Ascending aorta (tissue), 2 donors: ENCODE measurements at regions not wholly inside any gene's neighbourhood (a gene's known extent, or its start where the extent isn't known, plus 50 kb on each side); places are given as distances from the start of the nearest gene placed in this dataset.

Experiments used
- DNase-seq, 2 donors: peaks; one replicate each; pipeline ENCODE4 v3.0.0-alpha.2; 2019; ENCODE audit warnings: low spot score in 2 of 2
- H3K27ac ChIP-seq, 2 donors: fragments of 200-600 bp; sonication (generic); one replicate each; pipeline ENCODE4 v1.5.1; 2016 to 2017; ENCODE audit warnings: mild to moderate bottlenecking in 1 of 2
- H3K27me3 ChIP-seq: fragments of 200-600 bp; sonication (generic); one replicate; pipeline ENCODE4 v1.5.1; 2017
- H3K36me3 ChIP-seq, 2 donors: fragments of 200-600 bp; sonication (generic); one replicate each; pipeline ENCODE4 v1.5.1; 2016
- H3K4me1 ChIP-seq, 2 donors: fragments of 200-600 bp; sonication (generic); one replicate each; pipeline ENCODE4 v1.5.1; 2016 to 2017; ENCODE audit warnings: mild to moderate bottlenecking in 1 of 2
- H3K4me3 ChIP-seq, 2 donors: fragments of 200-600 bp; sonication (generic); one replicate each; pipeline ENCODE4 v1.5.1; 2016 to 2017; ENCODE audit warnings: mild to moderate bottlenecking in 1 of 2
- H3K9me3 ChIP-seq, 2 donors: fragments of 200-600 bp; sonication (generic); one replicate each; pipeline ENCODE4 v1.5.1; 2016
- intact Hi-C: fragments of 100-400 bp; cut with DNase I; formaldehyde crosslinking; loops from one replicate; pipeline ENCODE4 v1.15.1; 2023
- TF ChIP-seq, protein P1 (sequence below), 3 experiments: fragments of 200-600 bp in 2 of 3; fragments of 450-650 bp in 1 of 3; sonication (generic) in 2 of 3; IDR thresholded peaks; one replicate each; pipeline ENCODE4 v1.5.1; 2016 to 2019; ENCODE audit warnings: antibody characterized with exemption in 3 of 3, mild to moderate bottlenecking in 1 of 3, moderate library complexity in 1 of 3

DNA sequence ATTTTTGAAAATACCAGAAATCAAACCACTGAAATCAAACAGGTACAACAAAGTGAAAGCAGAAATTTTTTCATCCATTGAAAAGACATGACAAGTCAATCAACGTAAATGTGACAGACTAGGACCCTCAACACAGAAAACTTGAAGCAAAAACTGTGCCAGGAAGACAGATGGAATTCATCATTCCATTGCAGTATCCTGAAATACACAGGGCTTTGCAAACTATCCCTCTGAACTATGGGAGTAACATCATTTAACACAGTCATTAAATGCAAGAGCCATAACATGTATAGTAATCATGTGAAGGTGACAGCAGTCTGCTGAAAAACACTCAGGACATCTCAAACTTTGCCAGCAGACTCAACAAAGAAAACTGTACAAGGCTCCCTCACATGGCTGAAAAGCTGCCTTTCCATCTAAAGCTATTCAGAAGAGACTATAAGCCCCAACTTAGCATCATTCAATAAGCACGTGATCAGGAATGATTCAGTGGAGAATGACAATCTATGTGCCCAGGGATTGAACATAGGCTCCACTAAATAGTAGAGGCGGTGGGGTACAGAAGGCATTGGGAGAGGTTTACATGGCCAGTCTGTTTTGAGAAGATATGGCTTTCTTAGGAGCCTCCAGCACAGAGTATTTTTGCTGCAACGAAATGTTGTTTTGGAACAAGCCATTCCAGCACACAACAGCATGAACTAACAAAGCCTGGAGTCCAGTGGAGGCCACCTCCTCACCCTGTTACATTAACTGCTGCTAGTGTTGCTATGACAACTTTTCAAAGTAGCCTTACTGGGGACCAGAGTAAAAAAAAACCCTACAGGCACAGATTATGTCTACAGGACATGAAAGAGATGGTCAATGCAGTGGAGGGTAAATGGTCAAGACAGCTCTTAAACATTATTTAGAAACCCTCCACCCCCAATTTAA lies 274.5 kb upstream of the NOCT start:
- no peaks in the 10 kb centered on the region for H3K27me3 ChIP-seq
- no peak overlapping the region for H3K27ac ChIP-seq
- peaks cover 0 to 2% of the 10 kb centered on the region in 2 donors for H3K4me1 ChIP-seq
- no peaks in the 10 kb centered on the region for H3K36me3 ChIP-seq
- DNase-seq = no peak
- intact Hi-C loops = no loop called here
- H3K4me3 ChIP-seq = no peak overlapping the region
- TF ChIP-seq, protein P1, sequence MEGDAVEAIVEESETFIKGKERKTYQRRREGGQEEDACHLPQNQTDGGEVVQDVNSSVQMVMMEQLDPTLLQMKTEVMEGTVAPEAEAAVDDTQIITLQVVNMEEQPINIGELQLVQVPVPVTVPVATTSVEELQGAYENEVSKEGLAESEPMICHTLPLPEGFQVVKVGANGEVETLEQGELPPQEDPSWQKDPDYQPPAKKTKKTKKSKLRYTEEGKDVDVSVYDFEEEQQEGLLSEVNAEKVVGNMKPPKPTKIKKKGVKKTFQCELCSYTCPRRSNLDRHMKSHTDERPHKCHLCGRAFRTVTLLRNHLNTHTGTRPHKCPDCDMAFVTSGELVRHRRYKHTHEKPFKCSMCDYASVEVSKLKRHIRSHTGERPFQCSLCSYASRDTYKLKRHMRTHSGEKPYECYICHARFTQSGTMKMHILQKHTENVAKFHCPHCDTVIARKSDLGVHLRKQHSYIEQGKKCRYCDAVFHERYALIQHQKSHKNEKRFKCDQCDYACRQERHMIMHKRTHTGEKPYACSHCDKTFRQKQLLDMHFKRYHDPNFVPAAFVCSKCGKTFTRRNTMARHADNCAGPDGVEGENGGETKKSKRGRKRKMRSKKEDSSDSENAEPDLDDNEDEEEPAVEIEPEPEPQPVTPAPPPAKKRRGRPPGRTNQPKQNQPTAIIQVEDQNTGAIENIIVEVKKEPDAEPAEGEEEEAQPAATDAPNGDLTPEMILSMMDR (IDR thresholded peaks at IDR 0.05) = no peak
- H3K9me3 ChIP-seq = no peaks in the 10 kb centered on the region

GRCh38 chr4:138736362-138736761 lies 279.2 kb upstream of the NOCT start:
- DNase-seq = no peak

DNA sequence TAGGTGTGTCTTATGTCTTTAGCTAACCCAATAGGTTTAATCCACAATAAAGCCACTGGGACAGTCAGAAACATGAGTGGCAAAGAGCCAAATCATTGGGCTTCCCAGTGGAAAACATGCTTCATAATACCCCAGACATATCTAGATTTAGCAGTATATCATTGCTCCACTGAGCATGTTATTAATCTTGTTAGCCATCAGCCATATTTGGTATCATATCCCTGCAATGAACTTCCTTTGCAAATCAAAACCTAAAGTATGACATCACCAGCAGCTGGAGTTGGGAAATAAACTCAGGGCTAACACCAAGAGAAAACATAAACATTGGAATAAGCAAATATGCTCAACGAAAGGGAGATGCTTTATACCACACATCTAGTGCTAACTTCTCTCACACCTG lies 280.8 kb upstream of the NOCT start:
- intact Hi-C loops = no loop called here
- TF ChIP-seq, protein P1 (IDR thresholded peaks at IDR 0.05) = no peak

More at GRCh38 chr4:138736362-138736761, 279.2 kb upstream of the NOCT start:
- no peak overlapping the region for H3K27ac ChIP-seq
- no peaks in the 10 kb centered on the region for H3K27me3 ChIP-seq
- no peaks in the 10 kb centered on the region for H3K36me3 ChIP-seq
- TF ChIP-seq, protein P1 (IDR thresholded peaks at IDR 0.05) = no peak
- H3K4me3 ChIP-seq = no peak overlapping the region
- intact Hi-C loops = no loop called here
- no peaks in the 10 kb centered on the region for H3K9me3 ChIP-seq
- peaks cover 0 to 3% of the 10 kb centered on the region in 2 donors for H3K4me1 ChIP-seq

GRCh38 chr4:138728566-138728965 lies 287.0 kb upstream of the NOCT start:
- no peak for DNase-seq
- Histone ChIP-seq H3K4me3 (no peak overlapping the region), H3K36me3 (no peaks in the 10 kb centered on the region), H3K4me1 (no peaks in the 10 kb centered on the region), H3K27me3 (no peaks in the 10 kb centered on the region), H3K9me3 (no peaks in the 10 kb centered on the region), H3K27ac (no peak overlapping the region)
- TF ChIP-seq, protein P1 (IDR thresholded peaks at IDR 0.05) = no peak
- intact Hi-C loops = no loop called here

More for the DNA sequence above, 280.8 kb upstream of the NOCT start:
- H3K9me3 ChIP-seq = no peaks in the 10 kb centered on the region
- no peak overlapping the region for H3K27ac ChIP-seq
- DNase-seq = no peak
- no peak overlapping the region for H3K4me3 ChIP-seq
- H3K36me3 ChIP-seq = no peaks in the 10 kb centered on the region
- no peaks in the 10 kb centered on the region for H3K27me3 ChIP-seq
- peaks cover 0 to 3% of the 10 kb centered on the region in 2 donors for H3K4me1 ChIP-seq

GRCh38 chr4:138727731-138728130 lies 287.9 kb upstream of the NOCT start:
- no peaks in the 10 kb centered on the region for H3K9me3 ChIP-seq
- H3K4me3 ChIP-seq = no peak overlapping the region
- no peaks in the 10 kb centered on the region for H3K4me1 ChIP-seq
- H3K27ac ChIP-seq = no peak overlapping the region
- H3K27me3 ChIP-seq = no peaks in the 10 kb centered on the region
- intact Hi-C loops = no loop called here
- TF ChIP-seq, protein P1 (IDR thresholded peaks at IDR 0.05) = no peak
- H3K36me3 ChIP-seq = no peaks in the 10 kb centered on the region
- DNase-seq = no peak
